Pancreas (tissue), 10 donors: ENCODE measurements at regions not wholly inside any gene's neighbourhood (a gene's known extent, or its start where the extent isn't known, plus 50 kb on each side); places are given as distances from the start of the nearest gene placed in this dataset.

Source experiments
- ATAC-seq, 4 donors: fragments of 200-7000 bp; cut with Tn5 transposase; one replicate each; pipeline versions ENCODE4 v1.8.0 to v1.9.1; 2020; ENCODE audit warnings: mild to moderate bottlenecking in 4 of 4, moderate library complexity in 4 of 4
- DNase-seq, 6 donors: peaks; one replicate each; pipeline ENCODE4 v3.0.0-alpha.2; 2020
- FAIRE-seq: peaks from 2 replicates; lab custom pipeline; 2012; peaks lifted over from hg19 to GRCh38; lab: Jason Lieb, UNC
- H3K27ac ChIP-seq, 4 donors: fragments of 200-600 bp; sonication (generic); 1 replicate in 3 of 4; 2 replicates in 1 of 4; pipeline versions ENCODE4 v1.5.0 to v1.8.0; 2020
- H3K27me3 ChIP-seq, 4 donors: fragments of 200-600 bp; one replicate each; pipeline ENCODE4 v1.8.0; 2021
- H3K36me3 ChIP-seq, 3 donors: fragments of 200-600 bp; sonication (generic) in 1 of 3; one replicate each; pipeline versions ENCODE4 v1.5.0 to v1.8.0; 2020 to 2021
- H3K4me1 ChIP-seq, 3 donors: fragments of 200-600 bp; one replicate each; pipeline ENCODE4 v1.8.0; 2021
- H3K4me3 ChIP-seq, 4 donors: fragments of 200-600 bp; sonication (generic) in 2 of 4; one replicate each; pipeline versions ENCODE4 v1.5.0 to v1.8.0; 2020 to 2021
- H3K9me3 ChIP-seq, 4 donors: fragments of 200-600 bp; one replicate each; pipeline ENCODE4 v1.8.0; 2021
- WGBS, 2 donors: extraction: QIAGEN DNeasy Blood & Tissue Kit; methylation state at CpG; one replicate each; pipeline ENCODE4 v1.1.7; 2013; 5-methylcytosine and 5-hydroxymethylcytosine counted together
- intact Hi-C, 3 donors: fragments of 100-400 bp; cut with DNase I; formaldehyde crosslinking; loops; one replicate each; pipeline versions ENCODE4 v1.11.1 to v1.14.2; 2022
- TF ChIP-seq, protein P1 (sequence below), 4 donors: fragments of 200-600 bp; sonication (generic) in 3 of 4; IDR thresholded peaks; one replicate each; pipeline versions ENCODE4 v1.5.0 to v1.8.0; 2021; ENCODE audit warnings: antibody characterized with exemption in 4 of 4
- donor health status: healthy with polysubstance abuse.
- donor health status: DM: no; HTN: no; CAD: no; lungs with moderate emphysema.
- donor health status: DM: no; HTN: no; CAD: no.
- donor health status: control.
- donor health status: control.
- donor health status: Bipolar disorder and iron deficiency.
- donor health status: DM: yes; HTN: yes; CAD: no.
- donor health status: DM: no; HTN: no; CAD: no.
- donor health status: DM: no; HTN: no; CAD: no.
- donor health status: DM: yes; HTN: yes; CAD: no.

DNA sequence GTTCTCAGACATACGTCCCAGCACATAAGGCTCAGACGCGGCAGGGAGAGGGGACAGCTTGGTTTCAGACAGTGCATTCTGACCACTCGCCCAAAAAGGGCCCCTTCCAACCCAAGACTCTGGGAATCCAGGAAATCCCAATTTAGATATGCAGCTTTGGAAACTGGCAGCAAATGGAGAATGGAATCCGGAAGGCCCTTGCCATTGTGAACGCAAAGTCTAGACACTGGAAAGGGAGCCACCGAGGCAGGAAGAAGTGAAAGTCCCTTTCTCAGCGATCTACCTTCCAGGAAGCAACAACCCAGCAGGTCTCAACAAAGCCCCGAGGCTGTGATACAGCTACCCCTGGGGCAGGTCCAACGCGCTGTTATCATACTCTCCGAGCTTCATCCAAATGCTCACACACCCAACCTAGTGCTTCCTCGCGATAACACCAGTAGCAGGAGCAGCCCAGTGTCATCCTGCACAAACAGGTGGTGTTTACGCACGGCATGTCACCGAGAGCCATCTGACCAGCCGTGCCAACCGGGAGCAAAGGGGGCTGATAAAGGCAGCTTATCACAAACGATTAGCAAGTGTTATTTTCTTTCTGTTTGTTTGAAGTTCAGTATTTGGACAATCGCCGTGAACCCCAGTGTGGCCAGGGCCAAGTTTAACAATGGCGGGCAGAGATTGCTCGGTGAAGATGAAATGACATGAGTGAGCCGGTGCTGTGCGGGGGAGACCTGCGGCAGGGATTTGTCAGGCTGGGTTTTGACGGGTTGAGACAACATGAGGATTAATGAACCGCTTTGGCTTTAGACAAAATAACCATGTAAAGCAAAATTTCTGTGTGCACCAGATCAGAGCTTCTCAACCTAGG is 240.6 kb downstream of the FOXL1 start:
- Histone ChIP-seq H3K4me1 (peaks cover 0 to 3% (median 0%) of the 10 kb centered on the region in 3 donors), H3K9me3 (no peaks in the 10 kb centered on the region), H3K36me3 (no peaks in the 10 kb centered on the region), H3K4me3 (no peak overlapping the region), H3K27me3 (peaks cover 0 to 29% (median 3%) of the 10 kb centered on the region in 4 donors), H3K27ac (no peak overlapping the region)
- DNase-seq (no peak), FAIRE-seq (no peak), ATAC-seq (peak in 3 of 4 donors; percentile 37 to 44 (median 40))
- TF ChIP-seq, protein P1, sequence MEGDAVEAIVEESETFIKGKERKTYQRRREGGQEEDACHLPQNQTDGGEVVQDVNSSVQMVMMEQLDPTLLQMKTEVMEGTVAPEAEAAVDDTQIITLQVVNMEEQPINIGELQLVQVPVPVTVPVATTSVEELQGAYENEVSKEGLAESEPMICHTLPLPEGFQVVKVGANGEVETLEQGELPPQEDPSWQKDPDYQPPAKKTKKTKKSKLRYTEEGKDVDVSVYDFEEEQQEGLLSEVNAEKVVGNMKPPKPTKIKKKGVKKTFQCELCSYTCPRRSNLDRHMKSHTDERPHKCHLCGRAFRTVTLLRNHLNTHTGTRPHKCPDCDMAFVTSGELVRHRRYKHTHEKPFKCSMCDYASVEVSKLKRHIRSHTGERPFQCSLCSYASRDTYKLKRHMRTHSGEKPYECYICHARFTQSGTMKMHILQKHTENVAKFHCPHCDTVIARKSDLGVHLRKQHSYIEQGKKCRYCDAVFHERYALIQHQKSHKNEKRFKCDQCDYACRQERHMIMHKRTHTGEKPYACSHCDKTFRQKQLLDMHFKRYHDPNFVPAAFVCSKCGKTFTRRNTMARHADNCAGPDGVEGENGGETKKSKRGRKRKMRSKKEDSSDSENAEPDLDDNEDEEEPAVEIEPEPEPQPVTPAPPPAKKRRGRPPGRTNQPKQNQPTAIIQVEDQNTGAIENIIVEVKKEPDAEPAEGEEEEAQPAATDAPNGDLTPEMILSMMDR (IDR thresholded peaks at IDR 0.05): no peak
- intact Hi-C loops: no loop called here
- 13 to 16% methylated on average over 29 of the region's 29 CpGs for WGBS, 2 donors

DNA sequence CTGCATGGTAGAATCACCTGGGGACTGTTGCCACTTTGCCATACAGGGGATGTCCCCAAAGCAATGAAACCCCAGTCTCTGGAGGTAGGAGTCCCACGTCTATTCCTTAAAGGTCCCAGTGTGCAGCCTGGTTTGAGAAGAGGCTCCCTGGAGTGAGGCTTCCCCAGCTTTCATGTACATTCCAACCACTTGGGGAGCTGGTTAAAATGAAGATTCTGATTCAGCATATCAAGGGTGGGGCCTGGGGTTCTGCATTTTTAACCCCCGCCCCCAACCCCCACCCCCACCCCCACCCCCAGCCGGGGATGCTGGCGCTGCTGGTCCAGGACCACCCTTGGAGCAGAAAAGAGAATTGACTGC is 241.2 kb downstream of the FOXL1 start:
- FAIRE-seq: no peak

DNA sequence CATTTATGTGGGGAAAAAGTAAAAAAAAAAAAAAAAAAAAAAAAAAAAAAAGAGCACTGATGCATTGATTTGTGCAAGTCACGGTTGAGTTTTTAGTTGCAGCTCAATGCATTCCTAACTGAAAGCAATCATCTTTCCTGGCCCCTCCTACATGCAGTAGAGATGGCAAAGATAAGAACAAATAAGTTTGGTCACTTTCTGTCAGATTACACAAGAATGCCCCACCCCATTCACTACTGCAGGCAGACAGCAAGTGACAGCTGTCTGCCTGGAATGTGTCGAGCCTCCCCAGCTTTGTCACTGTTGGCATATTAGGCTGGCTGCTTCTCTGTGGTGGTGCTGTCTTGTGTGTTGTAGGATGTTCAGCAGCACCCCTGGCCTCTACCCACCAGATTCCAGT is 243.5 kb downstream of the FOXL1 start:
- intact Hi-C loops: no loop called here
- DNase-seq (no peak), FAIRE-seq (no peak), ATAC-seq (no peak)
- TF ChIP-seq, protein P1 (IDR thresholded peaks at IDR 0.05): no peak
- Histone ChIP-seq H3K36me3 (no peaks in the 10 kb centered on the region), H3K27me3 (peaks cover 0 to 40% (median 3%) of the 10 kb centered on the region in 4 donors), H3K4me3 (no peak overlapping the region), H3K9me3 (no peaks in the 10 kb centered on the region), H3K27ac (no peak overlapping the region), H3K4me1 (peaks cover 0 to 3% (median 0%) of the 10 kb centered on the region in 3 donors)
- WGBS, 2 donors: 72% methylated on average over 2 of the region's 2 CpGs

More for the DNA sequence above, 241.2 kb downstream of the FOXL1 start:
- no peak for DNase-seq
- H3K27me3 ChIP-seq: peaks cover 0 to 34% (median 3%) of the 10 kb centered on the region in 4 donors
- TF ChIP-seq, protein P1 (IDR thresholded peaks at IDR 0.05): no peak
- intact Hi-C loops: no loop called here
- H3K27ac ChIP-seq: no peak overlapping the region
- no peak overlapping the region for H3K4me3 ChIP-seq
- no peaks in the 10 kb centered on the region for H3K9me3 ChIP-seq
- 17 to 25% methylated on average over 4 of the region's 4 CpGs for WGBS, 2 donors
- H3K36me3 ChIP-seq: no peaks in the 10 kb centered on the region
- peaks cover 0 to 3% (median 0%) of the 10 kb centered on the region in 3 donors for H3K4me1 ChIP-seq
- ATAC-seq: no peak

DNA sequence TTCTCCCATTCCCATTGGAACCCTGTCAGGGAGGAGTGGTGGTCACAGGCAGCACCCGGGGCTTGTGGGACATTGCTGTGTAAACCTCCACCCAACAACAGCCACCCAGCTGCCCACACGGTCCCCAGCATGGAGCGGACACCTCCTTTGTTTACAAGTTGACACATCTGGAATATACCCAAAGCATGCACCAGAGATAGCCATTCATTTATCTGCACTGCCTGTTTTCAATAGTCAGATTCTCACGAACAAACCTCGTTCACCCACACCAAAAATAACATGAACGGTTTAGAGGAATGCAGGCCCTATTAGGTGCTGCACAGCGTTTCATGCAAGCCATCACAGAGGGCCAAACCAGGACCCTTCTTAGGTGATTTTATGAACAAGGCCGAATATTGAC is 244.8 kb downstream of the FOXL1 start:
- H3K27me3 ChIP-seq: peaks cover 0 to 35% (median 3%) of the 10 kb centered on the region in 4 donors
- FAIRE-seq (no peak), ATAC-seq (no peak), DNase-seq (no peak)
- no peak overlapping the region for H3K4me3 ChIP-seq
- peaks cover 0 to 3% (median 0%) of the 10 kb centered on the region in 3 donors for H3K4me1 ChIP-seq
- no peaks in the 10 kb centered on the region for H3K9me3 ChIP-seq
- H3K27ac ChIP-seq: no peak overlapping the region
- TF ChIP-seq, protein P1 (IDR thresholded peaks at IDR 0.05): no peak
- WGBS, 2 donors: 40 to 56% methylated on average over 8 of the region's 8 CpGs
- intact Hi-C loops: no loop called here
- no peaks in the 10 kb centered on the region for H3K36me3 ChIP-seq
